GM19468 (cell line): ENCODE measurements at regions not wholly inside any gene's neighbourhood (a gene's known extent, or its start where the extent isn't known, plus 50 kb on each side); places are given as distances from the start of the nearest gene placed in this dataset.
"Not testable (repeated sequence)": the region's sequence is repeated elsewhere in the genome, so short reads cannot be mapped to it uniquely, and the experiment has no call there.

Experiments
- ATAC-seq: cut with Tn5 transposase; IDR thresholded peaks from one replicate; pipeline ENCODE4 v1.9.1; 2021; ENCODE audit warnings: mild to moderate bottlenecking, moderate library complexity, moderate number of reproducible peaks; ENCODE audit not compliant: unreplicated experiment; ENCODE audit errors: extremely low read depth

GRCh38 chr11:29200791-29201562 is 815.9 kb downstream of the KCNA4 start:
- no peak for ATAC-seq

- ATAC-seq = no peak
Observed at GRCh38 chr11:29190313-29190712, 826.5 kb downstream of the KCNA4 start.

- no peak for ATAC-seq
Observed at GRCh38 chr11:29187215-29187614, 829.6 kb downstream of the KCNA4 start.

- no peak for ATAC-seq
Observed at GRCh38 chr11:29184939-29185890, 831.6 kb downstream of the KCNA4 start.

- no peak for ATAC-seq
Observed at GRCh38 chr11:29183301-29183700, 833.5 kb downstream of the KCNA4 start.

GRCh38 chr11:29173660-29174062 is 843.2 kb downstream of the KCNA4 start:
- no peak for ATAC-seq

- no peak for ATAC-seq
Observed at GRCh38 chr11:29171360-29171950, 845.4 kb downstream of the KCNA4 start.

GRCh38 chr11:29166306-29166705 is 850.5 kb downstream of the KCNA4 start:
- ATAC-seq = no peak

- no peak for ATAC-seq
Observed at GRCh38 chr11:29163231-29163630, 853.6 kb downstream of the KCNA4 start.

- ATAC-seq = no peak
Observed at GRCh38 chr11:29162491-29162890, 854.3 kb downstream of the KCNA4 start.

GRCh38 chr11:29161191-29161590 is 855.6 kb downstream of the KCNA4 start:
- no peak for ATAC-seq

- no peak for ATAC-seq
Observed at GRCh38 chr11:29159552-29160465, 857.0 kb downstream of the KCNA4 start.

- no peak for ATAC-seq
Observed at GRCh38 chr11:29153078-29153477, 863.8 kb downstream of the KCNA4 start.

- not testable (repeated sequence) for ATAC-seq
Observed at GRCh38 chr11:29142573-29142972, 874.3 kb downstream of the KCNA4 start.

- ATAC-seq = no peak
Observed at GRCh38 chr11:29135504-29135903, 881.3 kb downstream of the KCNA4 start.

GRCh38 chr11:29131055-29131454 is 885.8 kb downstream of the KCNA4 start:
- no peak for ATAC-seq

- no peak for ATAC-seq
Observed at GRCh38 chr11:29129844-29130243, 887.0 kb downstream of the KCNA4 start.

- no peak for ATAC-seq
Observed at GRCh38 chr11:29127461-29127860, 889.4 kb downstream of the KCNA4 start.

GRCh38 chr11:29125606-29126005 is 891.2 kb downstream of the KCNA4 start:
- no peak for ATAC-seq

GRCh38 chr11:29124470-29124869 is 892.4 kb downstream of the KCNA4 start:
- no peak for ATAC-seq
